ENCODE measurements at regions not wholly inside any gene's neighbourhood (a gene's known extent, or its start where the extent isn't known, plus 50 kb on each side); places are given as distances from the start of the nearest gene placed in this dataset.

- DNase-seq (ENCODE audit: low spot score): no peak
- Histone ChIP-seq H3K27ac (ENCODE audit: low read depth, low read length, poor library complexity, severe bottlenecking) (no peak overlapping the region), H3K9me3 (ENCODE audit: low read depth, low read length, poor library complexity, severe bottlenecking) (no peaks in the 10 kb centered on the region), H3K36me3 (ENCODE audit: insufficient read depth, low read length, poor library complexity, severe bottlenecking) (no peaks in the 10 kb centered on the region), H3K4me3 (ENCODE audit: low read depth, low read length, poor library complexity, severe bottlenecking) (no peak overlapping the region), H3K4me1 (ENCODE audit: insufficient read depth, low read length, poor library complexity, severe bottlenecking) (no peaks in the 10 kb centered on the region), H3K27me3 (replicated peaks; ENCODE audit: insufficient read depth, low read depth, low read length, poor library complexity) (no peaks in the 10 kb centered on the region)
- POLR2A ChIA-PET (ENCODE audit: low non-redundant PET): no interaction called here
- CTCF ChIA-PET: no interaction called here
- TF ChIP-seq EZH2 (IDR thresholded peaks at IDR 0.05; ENCODE audit: borderline replicate concordance, low read depth, low read length, poor library complexity, severe bottlenecking): no peak
- no peak for TF ChIP-seq CTCF (conservative IDR thresholded peaks at IDR 0.05; ENCODE audit: low read depth, low read length)
- no TSS peak for BruUV-seq (replicated peaks)
- intact Hi-C loops (cut with micrococcal nuclease; ENCODE audit: unreplicated experiment): no loop called here
Observed at GRCh38 chr17:34008125-34008524, 247.0 kb upstream of the CCL2 start.

- POLR2A ChIA-PET (ENCODE audit: low non-redundant PET): no interaction called here
- intact Hi-C loops (cut with micrococcal nuclease; ENCODE audit: unreplicated experiment): no loop called here
- no peak for TF ChIP-seq EZH2 (IDR thresholded peaks at IDR 0.05; ENCODE audit: borderline replicate concordance, low read depth, low read length, poor library complexity, severe bottlenecking)
- TF ChIP-seq CTCF (conservative IDR thresholded peaks at IDR 0.05; ENCODE audit: low read depth, low read length): no peak
- DNase-seq (ENCODE audit: low spot score): no peak
- Histone ChIP-seq H3K4me3 (ENCODE audit: low read depth, low read length, poor library complexity, severe bottlenecking) (no peak overlapping the region), H3K9me3 (ENCODE audit: low read depth, low read length, poor library complexity, severe bottlenecking) (no peaks in the 10 kb centered on the region), H3K4me1 (ENCODE audit: insufficient read depth, low read length, poor library complexity, severe bottlenecking) (no peaks in the 10 kb centered on the region), H3K27me3 (replicated peaks; ENCODE audit: insufficient read depth, low read depth, low read length, poor library complexity) (no peaks in the 10 kb centered on the region), H3K27ac (ENCODE audit: low read depth, low read length, poor library complexity, severe bottlenecking) (no peak overlapping the region), H3K36me3 (ENCODE audit: insufficient read depth, low read length, poor library complexity, severe bottlenecking) (no peaks in the 10 kb centered on the region)
- no TSS peak for BruUV-seq (replicated peaks)
- CTCF ChIA-PET: no interaction called here
Observed at GRCh38 chr17:34009912-34010311, 245.2 kb upstream of the CCL2 start.

GRCh38 chr17:34010534-34010933 is 244.6 kb upstream of the CCL2 start:
- intact Hi-C loops (cut with micrococcal nuclease; ENCODE audit: unreplicated experiment): no loop called here
- no TSS peak for BruUV-seq (replicated peaks)
- no peak for TF ChIP-seq CTCF (conservative IDR thresholded peaks at IDR 0.05; ENCODE audit: low read depth, low read length)
- no peak for TF ChIP-seq EZH2 (IDR thresholded peaks at IDR 0.05; ENCODE audit: borderline replicate concordance, low read depth, low read length, poor library complexity, severe bottlenecking)

More at GRCh38 chr17:34010534-34010933, 244.6 kb upstream of the CCL2 start:
- Histone ChIP-seq H3K4me3 (ENCODE audit: low read depth, low read length, poor library complexity, severe bottlenecking) (no peak overlapping the region), H3K4me1 (ENCODE audit: insufficient read depth, low read length, poor library complexity, severe bottlenecking) (no peaks in the 10 kb centered on the region), H3K9me3 (ENCODE audit: low read depth, low read length, poor library complexity, severe bottlenecking) (no peaks in the 10 kb centered on the region), H3K27me3 (replicated peaks; ENCODE audit: insufficient read depth, low read depth, low read length, poor library complexity) (no peaks in the 10 kb centered on the region), H3K27ac (ENCODE audit: low read depth, low read length, poor library complexity, severe bottlenecking) (no peak overlapping the region), H3K36me3 (ENCODE audit: insufficient read depth, low read length, poor library complexity, severe bottlenecking) (no peaks in the 10 kb centered on the region)
- CTCF ChIA-PET: no interaction called here
- DNase-seq (ENCODE audit: low spot score): no peak
- POLR2A ChIA-PET (ENCODE audit: low non-redundant PET): no interaction called here
